ENCODE measurements at regions not wholly inside any gene's neighbourhood (a gene's known extent, or its start where the extent isn't known, plus 50 kb on each side); places are given as distances from the start of the nearest gene placed in this dataset.

- no peak overlapping the region for H3K27ac ChIP-seq
- TF ChIP-seq, protein P1, sequence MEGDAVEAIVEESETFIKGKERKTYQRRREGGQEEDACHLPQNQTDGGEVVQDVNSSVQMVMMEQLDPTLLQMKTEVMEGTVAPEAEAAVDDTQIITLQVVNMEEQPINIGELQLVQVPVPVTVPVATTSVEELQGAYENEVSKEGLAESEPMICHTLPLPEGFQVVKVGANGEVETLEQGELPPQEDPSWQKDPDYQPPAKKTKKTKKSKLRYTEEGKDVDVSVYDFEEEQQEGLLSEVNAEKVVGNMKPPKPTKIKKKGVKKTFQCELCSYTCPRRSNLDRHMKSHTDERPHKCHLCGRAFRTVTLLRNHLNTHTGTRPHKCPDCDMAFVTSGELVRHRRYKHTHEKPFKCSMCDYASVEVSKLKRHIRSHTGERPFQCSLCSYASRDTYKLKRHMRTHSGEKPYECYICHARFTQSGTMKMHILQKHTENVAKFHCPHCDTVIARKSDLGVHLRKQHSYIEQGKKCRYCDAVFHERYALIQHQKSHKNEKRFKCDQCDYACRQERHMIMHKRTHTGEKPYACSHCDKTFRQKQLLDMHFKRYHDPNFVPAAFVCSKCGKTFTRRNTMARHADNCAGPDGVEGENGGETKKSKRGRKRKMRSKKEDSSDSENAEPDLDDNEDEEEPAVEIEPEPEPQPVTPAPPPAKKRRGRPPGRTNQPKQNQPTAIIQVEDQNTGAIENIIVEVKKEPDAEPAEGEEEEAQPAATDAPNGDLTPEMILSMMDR (conservative IDR thresholded peaks at IDR 0.05; ENCODE audit: low read depth): no peak
- ChIA-PET POLR2A (ENCODE audit: low non-redundant PET) (no interaction called here), CTCF (no interaction called here)
- DNase-seq (ENCODE audit: low spot score): no peak
Measured at GRCh38 chr6:23417133-23417532, 708.9 kb upstream of the NRSN1 start.

DNA sequence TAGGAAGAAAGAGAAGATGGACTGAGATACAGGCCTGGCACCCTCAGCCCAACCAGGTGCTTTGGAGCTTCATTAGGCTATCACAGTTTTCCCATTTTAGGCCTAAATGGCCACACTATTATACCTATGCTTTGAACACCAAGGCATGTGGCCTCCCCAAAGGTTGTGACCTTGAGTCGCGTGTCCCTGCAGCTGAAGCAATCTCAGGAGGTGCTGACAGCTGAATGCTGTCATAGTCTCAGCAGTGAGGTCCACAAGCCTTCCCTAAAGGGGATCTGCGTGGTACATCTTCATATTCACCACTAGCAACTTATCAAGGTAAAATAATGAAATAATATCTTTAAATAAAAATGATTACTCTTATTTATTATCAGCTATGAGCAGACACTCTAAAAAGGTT, 707.9 kb upstream of the NRSN1 start:
- CTCF ChIA-PET: no interaction called here
- H3K27ac ChIP-seq: no peak overlapping the region
- no peak for DNase-seq (ENCODE audit: low spot score)
- POLR2A ChIA-PET (ENCODE audit: low non-redundant PET): no interaction called here
- TF ChIP-seq, protein P1 (conservative IDR thresholded peaks at IDR 0.05; ENCODE audit: low read depth): no peak

GRCh38 chr6:23419046-23419445, 707.0 kb upstream of the NRSN1 start:
- H3K27ac ChIP-seq: no peak overlapping the region
- TF ChIP-seq, protein P1 (conservative IDR thresholded peaks at IDR 0.05; ENCODE audit: low read depth): no peak
- ChIA-PET CTCF (no interaction called here), POLR2A (ENCODE audit: low non-redundant PET) (no interaction called here)
- DNase-seq (ENCODE audit: low spot score): no peak

DNA sequence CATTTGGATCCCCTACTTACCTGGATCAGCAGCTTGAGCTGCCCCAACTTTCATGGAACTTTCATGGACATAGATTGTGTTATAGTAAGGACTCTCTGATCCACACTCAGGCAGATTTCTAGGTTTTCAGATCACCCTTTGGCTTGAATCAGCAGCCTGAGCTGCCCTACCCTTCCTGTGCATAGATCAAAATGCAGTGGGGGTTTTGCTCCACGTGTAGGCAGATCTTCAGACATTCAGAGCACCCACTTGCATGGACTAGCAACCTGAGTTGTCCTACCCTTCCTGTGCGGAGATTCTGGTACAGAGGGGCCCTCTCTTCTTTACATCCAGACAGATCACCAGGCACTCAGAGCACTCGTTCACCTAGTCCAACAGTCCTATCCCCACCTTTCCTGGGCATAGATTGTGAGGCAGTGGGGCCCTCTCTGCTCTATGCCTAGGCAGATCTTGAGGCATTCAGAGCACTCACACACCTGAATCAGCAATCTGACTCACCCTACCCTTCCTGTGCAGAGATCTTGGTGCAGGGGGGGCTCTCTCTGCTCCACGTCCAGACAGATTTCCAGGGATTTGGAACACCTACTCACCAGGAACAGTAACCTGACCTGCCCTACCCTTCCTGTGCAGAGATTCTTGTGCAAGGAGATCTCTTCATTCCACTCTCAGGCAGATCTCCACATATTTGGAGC, 705.2 kb upstream of the NRSN1 start:
- TF ChIP-seq, protein P1 (conservative IDR thresholded peaks at IDR 0.05; ENCODE audit: low read depth): no peak
- no peak for DNase-seq (ENCODE audit: low spot score)
- ChIA-PET POLR2A (ENCODE audit: low non-redundant PET) (no interaction called here), CTCF (interaction anchor here (0.6 kb wide), 1 partner anchor 380 kb away, joined by 3 read pairs; no protein-coding TSS in a partner anchor)
- peak overlapping the region; percentile 53 for H3K27ac ChIP-seq

DNA sequence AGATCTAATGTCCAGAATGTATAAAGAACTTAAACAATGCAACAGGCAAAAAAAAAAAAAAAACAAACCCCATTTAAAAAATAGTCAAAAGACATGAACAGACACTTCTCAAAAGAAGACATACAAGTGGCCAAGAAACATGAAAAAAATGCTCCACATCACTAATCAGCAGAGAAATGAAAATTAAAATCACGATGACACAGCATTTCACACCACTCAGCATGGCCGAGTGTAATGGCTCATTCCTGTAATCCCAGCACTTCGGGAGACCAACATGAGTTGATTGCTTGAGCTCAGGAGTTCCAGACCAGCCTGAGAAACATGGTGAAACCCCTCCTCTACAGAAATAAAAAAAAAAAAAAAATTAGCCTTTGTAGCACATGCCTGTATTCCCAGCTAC, 701.4 kb upstream of the NRSN1 start:
- no peak overlapping the region for H3K27ac ChIP-seq
- TF ChIP-seq, protein P1 (conservative IDR thresholded peaks at IDR 0.05; ENCODE audit: low read depth): no peak
- DNase-seq (ENCODE audit: low spot score): no peak
- ChIA-PET POLR2A (ENCODE audit: low non-redundant PET) (no interaction called here), CTCF (no interaction called here)

GRCh38 chr6:23435126-23435525, 690.9 kb upstream of the NRSN1 start:
- CTCF ChIA-PET: no interaction called here
- H3K27ac ChIP-seq: no peak overlapping the region
- POLR2A ChIA-PET (ENCODE audit: low non-redundant PET): no interaction called here
- TF ChIP-seq, protein P1 (conservative IDR thresholded peaks at IDR 0.05; ENCODE audit: low read depth): no peak
- DNase-seq (ENCODE audit: low spot score): no peak
